Panc1 (cell line): ENCODE measurements at regions not wholly inside any gene's neighbourhood (a gene's known extent, or its start where the extent isn't known, plus 50 kb on each side); places are given as distances from the start of the nearest gene placed in this dataset.

Experiments used
- CTCF ChIP-seq: fragments of 450-650 bp; IDR thresholded peaks from 2 replicates; pipeline ENCODE4 v1.5.1; 2017; ENCODE audit warnings: mild to moderate bottlenecking
- POLR2AphosphoS5 ChIP-seq: IDR thresholded peaks from 2 replicates; pipeline ENCODE4 v1.6.1; 2012; ENCODE audit warnings: mild to moderate bottlenecking, low read depth, low read length, moderate library complexity
- REST ChIP-seq, 2 experiments: IDR thresholded peaks; 2 replicates each; pipeline ENCODE4 v1.6.1; 2011 to 2012; ENCODE audit warnings: low read depth in 2 of 2, control low read depth in 1 of 2, low read length in 1 of 2, mild to moderate bottlenecking in 1 of 2, moderate library complexity in 1 of 2; ENCODE audit not compliant: insufficient read depth in 1 of 2
- SIN3A ChIP-seq: IDR thresholded peaks from 2 replicates; pipeline ENCODE4 v1.6.1; 2012; ENCODE audit warnings: low read depth, mild to moderate bottlenecking, low read length, moderate library complexity, borderline replicate concordance; ENCODE audit not compliant: insufficient read depth
- TCF7L2 ChIP-seq: IDR thresholded peaks from 2 replicates; pipeline ENCODE4 v1.6.1; 2011; ENCODE audit warnings: mild to moderate bottlenecking, low read depth, low read length, inconsistent platforms

GRCh38 chr2:100704156-100704555, 115.8 kb upstream of the NPAS2 start:
- no peak for TF ChIP-seq CTCF
- TF ChIP-seq POLR2AphosphoS5: no peak
- TF ChIP-seq TCF7L2: no peak
- no peak for TF ChIP-seq SIN3A
- no peak for TF ChIP-seq REST (IDR thresholded peaks at IDR 0.05; ENCODE audit: insufficient read depth in 1 of 2, low read depth in 2 of 2, low read length in 1 of 2)
